GM23338 (cell line): ENCODE measurements at regions not wholly inside any gene's neighbourhood (a gene's known extent, or its start where the extent isn't known, plus 50 kb on each side); places are given as distances from the start of the nearest gene placed in this dataset.

Experiments used
- ATAC-seq: fragments of 200-7000 bp; cut with Tn5 transposase; 3 replicates; pipeline ENCODE4 v1.9.1; 2020
- DNase-seq: peaks from one replicate; pipeline ENCODE4 v3.0.0-alpha.2; 2015; ENCODE audit warnings: low spot score
- H2AFZ ChIP-seq: fragments of 200-600 bp; sonication (generic); 2 replicates; pipeline ENCODE4 v1.8.0; 2016; ENCODE audit warnings: antibody characterized with exemption, mild to moderate bottlenecking, moderate library complexity
- H3F3A ChIP-seq: fragments of 200-600 bp; sonication (generic); replicated peaks from 2 replicates; pipeline ENCODE4 v1.8.0; 2017; ENCODE audit warnings: antibody characterized with exemption, mixed run types, low read depth
- H3K27ac ChIP-seq: fragments of 200-600 bp; sonication (generic); 2 replicates; pipeline ENCODE4 v1.6.1; 2016; ENCODE audit warnings: low read depth
- H3K27me3 ChIP-seq: fragments of 200-600 bp; sonication (generic); 2 replicates; pipeline ENCODE4 v1.8.0; 2016; ENCODE audit warnings: mild to moderate bottlenecking, mixed run types, moderate library complexity; ENCODE audit not compliant: insufficient read depth
- H3K36me3 ChIP-seq: fragments of 200-600 bp; sonication (generic); 2 replicates; pipeline ENCODE4 v1.8.0; 2016; ENCODE audit warnings: mild to moderate bottlenecking; ENCODE audit not compliant: insufficient read depth
- H3K4me1 ChIP-seq: fragments of 200-600 bp; sonication (generic); 2 replicates; pipeline ENCODE4 v1.8.0; 2016; ENCODE audit warnings: mild to moderate bottlenecking, moderate library complexity; ENCODE audit not compliant: insufficient read depth
- H3K4me2 ChIP-seq: fragments of 200-600 bp; sonication (generic); 2 replicates; pipeline ENCODE4 v1.7.1; 2017; ENCODE audit warnings: mixed run types
- H3K4me3 ChIP-seq: fragments of 200-600 bp; sonication (generic); 2 replicates; pipeline ENCODE4 v1.6.1; 2016; ENCODE audit warnings: mixed run types
- H3K79me2 ChIP-seq: fragments of 200-600 bp; sonication (generic); replicated peaks from 2 replicates; pipeline ENCODE4 v1.8.0; 2017; ENCODE audit warnings: mild to moderate bottlenecking; ENCODE audit not compliant: insufficient read depth
- H3K9me2 ChIP-seq: fragments of 200-600 bp; sonication (generic); 2 replicates; pipeline ENCODE4 v1.8.0; 2017; ENCODE audit not compliant: insufficient read depth
- H4K20me1 ChIP-seq: fragments of 200-600 bp; sonication (generic); replicated peaks from 2 replicates; pipeline ENCODE4 v1.8.0; 2017; ENCODE audit warnings: mild to moderate bottlenecking; ENCODE audit not compliant: insufficient read depth
- H3K27ac Mint-ChIP-seq: 2 replicates; pipeline ENCODE4 v1.8.0; 2020; ENCODE audit warnings: inconsistent platforms, mild to moderate bottlenecking, moderate library complexity, mixed read lengths
- H3K27me3 Mint-ChIP-seq: 3 replicates; pipeline ENCODE4 v1.8.0; 2022; ENCODE audit warnings: low read depth, mild to moderate bottlenecking, moderate library complexity, mixed read lengths, inconsistent platforms; ENCODE audit not compliant: insufficient read depth, poor library complexity
- H3K36me3 Mint-ChIP-seq: 3 replicates; pipeline ENCODE4 v1.8.0; 2021; ENCODE audit warnings: low read depth, mild to moderate bottlenecking, inconsistent platforms, moderate library complexity, mixed read lengths
- H3K4me1 Mint-ChIP-seq: 3 replicates; pipeline ENCODE4 v1.8.0; 2020; ENCODE audit warnings: mild to moderate bottlenecking, inconsistent platforms, mixed read lengths
- H3K4me3 Mint-ChIP-seq: 3 replicates; pipeline ENCODE4 v1.8.0; 2021; ENCODE audit warnings: moderate library complexity, mild to moderate bottlenecking, inconsistent platforms, mixed read lengths
- H3K9me3 Mint-ChIP-seq: 3 replicates; pipeline ENCODE4 v1.8.0; 2020; ENCODE audit warnings: moderate library complexity, mild to moderate bottlenecking, inconsistent platforms, mixed read lengths
- CREB1 ChIP-seq: fragments of 250-450 bp; sonication (Bioruptor Pico); IDR thresholded peaks from 2 replicates; pipeline ENCODE4 v1.5.0; 2020; ENCODE audit warnings: low read depth, mild to moderate bottlenecking, moderate library complexity
- ETS1 ChIP-seq: IDR thresholded peaks from 2 replicates; pipeline ENCODE4 v1.6.1; 2016; ENCODE audit warnings: antibody characterized with exemption
- EZH2 ChIP-seq: fragments of 200-600 bp; sonication (generic); IDR thresholded peaks from one replicate; pipeline ENCODE4 v1.8.0; 2017; ENCODE audit warnings: antibody characterized with exemption, mild to moderate bottlenecking, low read depth; ENCODE audit not compliant: unreplicated experiment
- EZH2phosphoT487 ChIP-seq: fragments of 200-600 bp; sonication (generic); IDR thresholded peaks from one replicate; pipeline ENCODE4 v1.8.1; 2018; ENCODE audit warnings: antibody characterized with exemption; ENCODE audit not compliant: unreplicated experiment
- JUNB ChIP-seq: IDR thresholded peaks from one replicate; pipeline ENCODE4 v1.6.1; 2016; ENCODE audit warnings: antibody characterized with exemption; ENCODE audit not compliant: unreplicated experiment
- NANOG ChIP-seq: IDR thresholded peaks from 2 replicates; pipeline ENCODE4 v1.6.1; 2016; ENCODE audit warnings: antibody characterized with exemption, borderline replicate concordance
- POLR2AphosphoS5 ChIP-seq: IDR thresholded peaks from 2 replicates; pipeline ENCODE4 v1.6.1; 2016; ENCODE audit warnings: antibody characterized with exemption, low read depth
- REST ChIP-seq: IDR thresholded peaks from one replicate; pipeline ENCODE4 v1.6.1; 2018; ENCODE audit warnings: antibody characterized with exemption; ENCODE audit not compliant: unreplicated experiment
- STAT1 ChIP-seq: IDR thresholded peaks from one replicate; pipeline ENCODE4 v1.6.1; 2016; ENCODE audit warnings: antibody characterized with exemption; ENCODE audit not compliant: unreplicated experiment
- ZNF114 ChIP-seq: fragments of 250-450 bp; sonication (Bioruptor Pico); IDR thresholded peaks from 2 replicates; pipeline ENCODE4 v1.5.0; 2020; ENCODE audit warnings: mild to moderate bottlenecking, moderate library complexity
- ZNF331 ChIP-seq: fragments of 250-450 bp; sonication (Bioruptor Pico); IDR thresholded peaks from 2 replicates; pipeline ENCODE4 v1.5.0; 2020; ENCODE audit warnings: low read depth, mild to moderate bottlenecking, moderate library complexity
- TF ChIP-seq, protein P1 (sequence below), 2 experiments: fragments of 200-600 bp in 1 of 2; sonication (generic) in 1 of 2; conservative IDR thresholded peaks; 2 replicates each; pipeline versions ENCODE4 v1.5.1 to v1.6.1; 2016 to 2017; ENCODE audit warnings: antibody characterized with exemption in 2 of 2, low read depth in 2 of 2, mild to moderate bottlenecking in 2 of 2, moderate library complexity in 1 of 2
- TF ChIP-seq, protein P2 (sequence below): fragments of 250-450 bp; sonication (Bioruptor Pico); IDR thresholded peaks from 2 replicates; pipeline ENCODE4 v1.5.0; 2020; ENCODE audit warnings: mild to moderate bottlenecking, moderate library complexity

DNA sequence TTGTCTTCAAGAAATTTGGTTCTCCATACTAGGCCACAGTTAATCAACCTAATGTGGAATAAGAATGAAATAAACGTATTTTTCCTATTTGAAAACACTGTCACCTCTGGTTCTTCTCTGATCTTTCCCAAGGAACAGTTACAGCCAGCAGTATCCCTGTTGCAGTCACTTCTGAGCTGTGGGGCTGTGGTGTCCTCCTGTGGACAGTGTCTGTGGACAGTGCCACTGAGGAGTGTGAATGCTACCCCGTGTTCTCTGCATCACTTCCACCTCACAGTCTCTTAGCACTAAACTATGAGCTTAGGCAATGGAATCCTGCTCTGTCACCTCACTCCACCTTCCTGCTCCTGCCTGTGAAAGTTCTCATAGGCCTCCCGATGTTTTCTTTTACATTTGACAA lies 817.5 kb downstream of the VGLL3 start:
- H3K4me3 ChIP-seq, result no peak overlapping the region
- no peak overlapping the region for H3K4me2 ChIP-seq
- DNase-seq (no peak), ATAC-seq (no peak)
- H3K27ac Mint-ChIP-seq, result no peak overlapping the region
- peaks cover 6% of the 10 kb centered on the region for H3K27me3 Mint-ChIP-seq
- H3K4me1 ChIP-seq, result peaks cover 32% of the 10 kb centered on the region
- H2AFZ ChIP-seq, result no peak overlapping the region
- H3K4me3 Mint-ChIP-seq, result no peak overlapping the region
- no peaks in the 10 kb centered on the region for H3F3A ChIP-seq
- no peaks in the 10 kb centered on the region for H3K9me3 Mint-ChIP-seq
- no peaks in the 10 kb centered on the region for H3K79me2 ChIP-seq
- no peaks in the 10 kb centered on the region for H4K20me1 ChIP-seq
- no peaks in the 10 kb centered on the region for H3K27me3 ChIP-seq
- no peaks in the 10 kb centered on the region for H3K9me2 ChIP-seq
- peaks cover 43% of the 10 kb centered on the region for H3K4me1 Mint-ChIP-seq
- no peak for TF ChIP-seq STAT1
- no peak for TF ChIP-seq ETS1
- no peak for TF ChIP-seq POLR2AphosphoS5
- no peak for TF ChIP-seq EZH2
- no peak for TF ChIP-seq JUNB
- no peak for TF ChIP-seq ZNF114 (CRISPR knock-in tag)
- TF ChIP-seq REST, result no peak
- TF ChIP-seq, protein P1, sequence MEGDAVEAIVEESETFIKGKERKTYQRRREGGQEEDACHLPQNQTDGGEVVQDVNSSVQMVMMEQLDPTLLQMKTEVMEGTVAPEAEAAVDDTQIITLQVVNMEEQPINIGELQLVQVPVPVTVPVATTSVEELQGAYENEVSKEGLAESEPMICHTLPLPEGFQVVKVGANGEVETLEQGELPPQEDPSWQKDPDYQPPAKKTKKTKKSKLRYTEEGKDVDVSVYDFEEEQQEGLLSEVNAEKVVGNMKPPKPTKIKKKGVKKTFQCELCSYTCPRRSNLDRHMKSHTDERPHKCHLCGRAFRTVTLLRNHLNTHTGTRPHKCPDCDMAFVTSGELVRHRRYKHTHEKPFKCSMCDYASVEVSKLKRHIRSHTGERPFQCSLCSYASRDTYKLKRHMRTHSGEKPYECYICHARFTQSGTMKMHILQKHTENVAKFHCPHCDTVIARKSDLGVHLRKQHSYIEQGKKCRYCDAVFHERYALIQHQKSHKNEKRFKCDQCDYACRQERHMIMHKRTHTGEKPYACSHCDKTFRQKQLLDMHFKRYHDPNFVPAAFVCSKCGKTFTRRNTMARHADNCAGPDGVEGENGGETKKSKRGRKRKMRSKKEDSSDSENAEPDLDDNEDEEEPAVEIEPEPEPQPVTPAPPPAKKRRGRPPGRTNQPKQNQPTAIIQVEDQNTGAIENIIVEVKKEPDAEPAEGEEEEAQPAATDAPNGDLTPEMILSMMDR (conservative IDR thresholded peaks at IDR 0.05; ENCODE audit: low read depth in 2 of 2), result no peak
- no peak for TF ChIP-seq CREB1 (CRISPR knock-in tag)
- TF ChIP-seq EZH2phosphoT487, result no peak
- TF ChIP-seq ZNF331 (CRISPR knock-in tag), result no peak
- TF ChIP-seq, protein P2, sequence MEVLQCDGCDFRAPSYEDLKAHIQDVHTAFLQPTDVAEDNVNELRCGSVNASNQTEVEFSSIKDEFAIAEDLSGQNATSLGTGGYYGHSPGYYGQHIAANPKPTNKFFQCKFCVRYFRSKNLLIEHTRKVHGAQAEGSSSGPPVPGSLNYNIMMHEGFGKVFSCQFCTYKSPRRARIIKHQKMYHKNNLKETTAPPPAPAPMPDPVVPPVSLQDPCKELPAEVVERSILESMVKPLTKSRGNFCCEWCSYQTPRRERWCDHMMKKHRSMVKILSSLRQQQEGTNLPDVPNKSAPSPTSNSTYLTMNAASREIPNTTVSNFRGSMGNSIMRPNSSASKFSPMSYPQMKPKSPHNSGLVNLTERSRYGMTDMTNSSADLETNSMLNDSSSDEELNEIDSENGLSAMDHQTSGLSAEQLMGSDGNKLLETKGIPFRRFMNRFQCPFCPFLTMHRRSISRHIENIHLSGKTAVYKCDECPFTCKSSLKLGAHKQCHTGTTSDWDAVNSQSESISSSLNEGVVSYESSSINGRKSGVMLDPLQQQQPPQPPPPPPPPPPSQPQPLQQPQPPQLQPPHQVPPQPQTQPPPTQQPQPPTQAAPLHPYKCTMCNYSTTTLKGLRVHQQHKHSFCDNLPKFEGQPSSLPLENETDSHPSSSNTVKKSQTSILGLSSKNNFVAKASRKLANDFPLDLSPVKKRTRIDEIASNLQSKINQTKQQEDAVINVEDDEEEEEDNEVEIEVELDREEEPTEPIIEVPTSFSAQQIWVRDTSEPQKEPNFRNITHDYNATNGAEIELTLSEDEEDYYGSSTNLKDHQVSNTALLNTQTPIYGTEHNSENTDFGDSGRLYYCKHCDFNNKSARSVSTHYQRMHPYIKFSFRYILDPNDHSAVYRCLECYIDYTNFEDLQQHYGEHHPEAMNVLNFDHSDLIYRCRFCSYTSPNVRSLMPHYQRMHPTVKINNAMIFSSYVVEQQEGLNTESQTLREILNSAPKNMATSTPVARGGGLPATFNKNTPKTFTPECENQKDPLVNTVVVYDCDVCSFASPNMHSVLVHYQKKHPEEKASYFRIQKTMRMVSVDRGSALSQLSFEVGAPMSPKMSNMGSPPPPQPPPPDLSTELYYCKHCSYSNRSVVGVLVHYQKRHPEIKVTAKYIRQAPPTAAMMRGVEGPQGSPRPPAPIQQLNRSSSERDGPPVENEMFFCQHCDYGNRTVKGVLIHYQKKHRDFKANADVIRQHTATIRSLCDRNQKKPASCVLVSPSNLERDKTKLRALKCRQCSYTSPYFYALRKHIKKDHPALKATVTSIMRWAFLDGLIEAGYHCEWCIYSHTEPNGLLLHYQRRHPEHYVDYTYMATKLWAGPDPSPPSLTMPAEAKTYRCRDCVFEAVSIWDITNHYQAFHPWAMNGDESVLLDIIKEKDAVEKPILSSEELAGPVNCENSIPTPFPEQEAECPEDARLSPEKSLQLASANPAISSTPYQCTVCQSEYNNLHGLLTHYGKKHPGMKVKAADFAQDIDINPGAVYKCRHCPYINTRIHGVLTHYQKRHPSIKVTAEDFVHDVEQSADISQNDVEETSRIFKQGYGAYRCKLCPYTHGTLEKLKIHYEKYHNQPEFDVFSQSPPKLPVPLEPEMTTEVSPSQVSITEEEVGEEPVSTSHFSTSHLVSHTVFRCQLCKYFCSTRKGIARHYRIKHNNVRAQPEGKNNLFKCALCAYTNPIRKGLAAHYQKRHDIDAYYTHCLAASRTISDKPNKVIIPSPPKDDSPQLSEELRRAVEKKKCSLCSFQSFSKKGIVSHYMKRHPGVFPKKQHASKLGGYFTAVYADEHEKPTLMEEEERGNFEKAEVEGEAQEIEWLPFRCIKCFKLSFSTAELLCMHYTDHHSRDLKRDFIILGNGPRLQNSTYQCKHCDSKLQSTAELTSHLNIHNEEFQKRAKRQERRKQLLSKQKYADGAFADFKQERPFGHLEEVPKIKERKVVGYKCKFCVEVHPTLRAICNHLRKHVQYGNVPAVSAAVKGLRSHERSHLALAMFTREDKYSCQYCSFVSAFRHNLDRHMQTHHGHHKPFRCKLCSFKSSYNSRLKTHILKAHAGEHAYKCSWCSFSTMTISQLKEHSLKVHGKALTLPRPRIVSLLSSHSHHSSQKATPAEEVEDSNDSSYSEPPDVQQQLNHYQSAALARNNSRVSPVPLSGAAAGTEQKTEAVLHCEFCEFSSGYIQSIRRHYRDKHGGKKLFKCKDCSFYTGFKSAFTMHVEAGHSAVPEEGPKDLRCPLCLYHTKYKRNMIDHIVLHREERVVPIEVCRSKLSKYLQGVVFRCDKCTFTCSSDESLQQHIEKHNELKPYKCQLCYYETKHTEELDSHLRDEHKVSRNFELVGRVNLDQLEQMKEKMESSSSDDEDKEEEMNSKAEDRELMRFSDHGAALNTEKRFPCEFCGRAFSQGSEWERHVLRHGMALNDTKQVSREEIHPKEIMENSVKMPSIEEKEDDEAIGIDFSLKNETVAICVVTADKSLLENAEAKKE (CRISPR knock-in tag), result no peak
- TF ChIP-seq NANOG, result no peak
- H3K27ac ChIP-seq, result no peak overlapping the region
- H3K36me3 Mint-ChIP-seq, result no peaks in the 10 kb centered on the region
- H3K36me3 ChIP-seq, result no peaks in the 10 kb centered on the region
